Skeletal muscle cell (primary cell): ENCODE measurements at regions not wholly inside any gene's neighbourhood (a gene's known extent, or its start where the extent isn't known, plus 50 kb on each side); places are given as distances from the start of the nearest gene placed in this dataset.

Experiments
- DNase-seq: peaks from one replicate; pipeline ENCODE4 v3.0.0-alpha.2; 2010; ENCODE audit warnings: low read depth
- H3K4me3 ChIP-seq: 2 replicates; pipeline ENCODE4 v1.5.1; 2011; ENCODE audit warnings: low read depth, mild to moderate bottlenecking, control low read depth, low read length, moderate library complexity

DNA sequence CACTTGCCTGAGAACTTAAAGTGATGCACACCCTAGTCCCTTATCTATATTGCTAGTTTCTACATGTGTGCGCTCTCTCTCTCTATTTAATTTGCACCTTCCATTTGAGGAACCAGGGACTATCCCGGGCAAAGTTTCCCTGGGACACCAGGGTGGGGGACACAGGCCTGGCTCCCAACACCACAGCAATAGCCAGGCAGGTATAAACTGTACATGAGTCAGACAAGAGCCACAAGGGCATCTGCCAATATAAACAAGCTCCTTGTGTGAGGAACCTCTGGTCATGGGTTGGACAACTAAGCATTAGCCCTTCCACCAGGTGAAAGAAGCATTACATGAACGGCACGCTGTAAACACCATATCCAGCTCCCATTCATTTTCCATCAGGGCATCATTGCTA lies 455.5 kb downstream of the STIM2 start:
- no peak for DNase-seq
- no peak overlapping the region for H3K4me3 ChIP-seq

- H3K4me3 ChIP-seq: no peak overlapping the region
- peak; percentile 9 for DNase-seq
Observed at GRCh38 chr4:27318740-27319139, 458.1 kb downstream of the STIM2 start.

- H3K4me3 ChIP-seq: no peak overlapping the region
- DNase-seq: no peak
Observed at GRCh38 chr4:27326991-27327390, 466.4 kb downstream of the STIM2 start.

DNA sequence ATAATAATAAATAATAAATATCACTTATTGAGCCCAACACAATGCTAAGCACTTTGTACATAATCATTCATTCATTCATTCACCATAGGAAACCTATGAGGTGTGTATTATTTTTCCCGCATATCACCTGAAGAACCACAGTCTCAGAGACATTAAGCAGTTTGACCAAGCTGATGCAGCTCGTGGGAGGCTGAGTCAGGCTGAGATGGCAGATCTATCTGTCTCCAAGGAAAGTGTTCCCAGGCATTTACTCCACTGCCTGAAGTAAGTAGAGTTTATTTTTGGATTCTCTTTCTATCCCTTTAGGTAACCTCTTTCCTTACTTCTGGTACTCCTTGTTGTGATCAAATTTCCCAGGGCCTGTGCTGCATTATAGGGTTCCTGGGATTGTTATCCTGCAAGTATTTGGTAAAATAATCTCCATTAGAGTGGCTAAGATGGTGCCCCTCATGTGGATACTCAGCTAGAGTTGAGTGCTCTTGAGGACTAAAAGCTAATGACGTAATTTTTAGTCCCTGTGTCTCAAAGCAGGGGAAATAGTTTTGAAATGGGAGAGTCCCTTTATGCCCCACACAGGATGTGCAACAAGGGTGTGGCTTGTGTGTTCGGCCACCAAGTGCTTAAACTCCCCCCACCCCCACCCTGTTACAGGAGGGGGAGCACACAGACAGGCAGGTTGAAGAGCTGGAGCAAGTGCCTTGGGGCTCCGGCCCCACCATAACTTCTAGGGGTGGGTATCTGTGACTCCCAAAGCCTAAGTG lies 467.0 kb downstream of the STIM2 start:
- peak; percentile 3 for DNase-seq
- no peak overlapping the region for H3K4me3 ChIP-seq

- H3K4me3 ChIP-seq: no peak overlapping the region
- DNase-seq: no peak
Observed at GRCh38 chr4:27338530-27338929, 477.9 kb downstream of the STIM2 start.

GRCh38 chr4:27343411-27343810 lies 482.8 kb downstream of the STIM2 start:
- no peak overlapping the region for H3K4me3 ChIP-seq
- DNase-seq: no peak

GRCh38 chr4:27350161-27350560 lies 489.5 kb downstream of the STIM2 start:
- no peak for DNase-seq
- H3K4me3 ChIP-seq: no peak overlapping the region

- DNase-seq: no peak
- no peak overlapping the region for H3K4me3 ChIP-seq
Observed at GRCh38 chr4:27357283-27357682, 496.6 kb downstream of the STIM2 start.

- DNase-seq: no peak
Observed at GRCh38 chr4:27358269-27358668, 497.6 kb downstream of the STIM2 start.

GRCh38 chr4:27360131-27360530 lies 499.5 kb downstream of the STIM2 start:
- no peak for DNase-seq
- no peak overlapping the region for H3K4me3 ChIP-seq

More at GRCh38 chr4:27358269-27358668, 497.6 kb downstream of the STIM2 start:
- H3K4me3 ChIP-seq: no peak overlapping the region

GRCh38 chr4:27360790-27361267 lies 500.2 kb downstream of the STIM2 start:
- DNase-seq: peak; percentile 71
- H3K4me3 ChIP-seq: no peak overlapping the region

GRCh38 chr4:27364509-27364908 lies 503.9 kb downstream of the STIM2 start:
- DNase-seq: no peak

DNA sequence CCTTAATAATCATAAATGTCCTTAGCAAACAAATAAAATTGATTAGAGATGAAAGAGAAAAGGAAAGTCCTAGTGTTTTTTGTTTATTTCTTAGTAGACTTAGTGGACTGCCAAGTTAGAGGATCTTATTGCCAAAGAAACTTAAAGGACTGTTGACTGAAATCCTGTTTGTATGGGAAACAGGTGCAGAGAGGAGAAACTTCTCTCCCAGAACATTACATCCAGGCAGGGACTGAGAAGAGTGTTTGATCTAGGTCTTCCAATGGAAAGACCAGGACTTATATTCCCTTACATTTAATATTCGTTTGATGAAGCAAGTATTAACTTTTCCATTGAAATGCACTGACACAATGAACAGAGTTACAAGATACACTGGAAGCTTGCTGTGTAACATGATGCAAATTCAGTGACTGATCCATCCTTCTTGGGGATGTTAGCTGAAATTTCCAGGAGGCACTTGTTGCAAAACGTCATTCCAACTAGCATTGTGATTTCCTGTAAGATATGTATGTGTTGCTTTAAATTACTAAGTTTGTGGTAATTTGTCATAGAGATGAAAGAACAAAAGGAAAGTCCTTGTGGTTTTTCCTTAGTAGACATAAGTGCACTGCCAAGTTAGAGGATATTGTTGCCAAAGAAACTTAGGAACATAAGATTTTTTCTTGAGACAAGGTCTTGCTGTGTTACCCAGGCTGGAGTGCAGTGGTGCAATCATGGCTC lies 505.6 kb downstream of the STIM2 start:
- DNase-seq: peak; percentile 78
- no peak overlapping the region for H3K4me3 ChIP-seq

More at GRCh38 chr4:27364509-27364908, 503.9 kb downstream of the STIM2 start:
- no peak overlapping the region for H3K4me3 ChIP-seq

DNA sequence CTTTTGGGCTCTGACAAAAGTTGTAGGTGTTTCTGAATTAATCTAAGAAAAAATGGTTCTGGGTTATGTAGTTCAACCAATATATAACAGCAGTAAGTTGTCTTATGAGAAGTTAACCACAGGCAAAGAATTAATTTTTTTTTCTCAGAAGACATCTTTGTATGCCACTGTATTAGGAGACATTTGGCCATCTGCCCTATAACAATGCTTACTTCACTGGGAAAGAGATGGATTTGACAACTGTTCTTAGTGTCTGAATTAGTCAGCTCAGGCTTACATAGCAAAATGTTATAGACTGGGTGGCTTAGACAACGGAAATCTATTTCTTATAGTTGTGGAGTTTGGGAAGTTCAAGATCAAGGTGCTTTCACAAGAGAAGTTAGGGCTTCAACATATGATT lies 508.1 kb downstream of the STIM2 start:
- no peak overlapping the region for H3K4me3 ChIP-seq
- peak; percentile 9 for DNase-seq

GRCh38 chr4:27381815-27382214 lies 521.2 kb downstream of the STIM2 start:
- DNase-seq: no peak
- H3K4me3 ChIP-seq: no peak overlapping the region

DNA sequence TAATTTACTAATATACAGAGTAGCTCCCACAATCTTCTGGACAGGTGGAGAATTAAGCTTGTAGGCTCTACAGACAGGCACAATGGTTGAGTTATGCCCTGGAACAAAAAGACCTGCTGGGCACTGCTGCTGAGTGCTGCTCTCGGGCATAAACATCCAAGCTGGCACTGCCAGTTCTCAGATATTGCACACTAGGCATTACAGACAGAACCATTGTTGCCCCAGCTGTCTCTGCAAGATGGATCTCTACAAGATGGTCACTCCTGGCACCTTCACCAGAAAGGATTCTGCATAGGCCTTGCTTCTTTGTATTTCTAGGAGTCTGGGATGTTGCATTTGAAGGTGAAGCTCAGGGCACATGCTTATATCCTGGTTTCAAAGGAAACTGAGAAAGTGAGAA lies 527.1 kb downstream of the STIM2 start:
- no peak overlapping the region for H3K4me3 ChIP-seq
- no peak for DNase-seq

DNA sequence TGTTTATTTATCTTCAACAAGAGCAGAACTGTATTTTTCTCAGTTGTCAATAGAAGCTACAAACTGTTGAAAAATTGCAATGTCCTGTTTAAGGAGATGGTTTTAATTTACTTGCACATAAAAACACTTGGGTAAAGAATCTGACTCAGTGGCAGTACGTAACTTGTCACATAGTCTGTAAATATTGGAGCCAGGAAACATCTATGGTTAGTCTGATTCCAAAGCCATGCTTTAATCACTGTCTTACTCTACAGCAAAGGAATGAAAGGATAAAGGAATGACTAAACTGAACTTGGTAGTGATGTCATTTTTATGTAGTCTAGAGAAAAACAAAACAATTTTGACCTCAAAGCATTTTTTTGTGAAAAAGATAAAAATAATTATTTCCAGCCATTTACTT lies 537.2 kb downstream of the STIM2 start:
- peak; percentile 79 for DNase-seq
- no peak overlapping the region for H3K4me3 ChIP-seq

DNA sequence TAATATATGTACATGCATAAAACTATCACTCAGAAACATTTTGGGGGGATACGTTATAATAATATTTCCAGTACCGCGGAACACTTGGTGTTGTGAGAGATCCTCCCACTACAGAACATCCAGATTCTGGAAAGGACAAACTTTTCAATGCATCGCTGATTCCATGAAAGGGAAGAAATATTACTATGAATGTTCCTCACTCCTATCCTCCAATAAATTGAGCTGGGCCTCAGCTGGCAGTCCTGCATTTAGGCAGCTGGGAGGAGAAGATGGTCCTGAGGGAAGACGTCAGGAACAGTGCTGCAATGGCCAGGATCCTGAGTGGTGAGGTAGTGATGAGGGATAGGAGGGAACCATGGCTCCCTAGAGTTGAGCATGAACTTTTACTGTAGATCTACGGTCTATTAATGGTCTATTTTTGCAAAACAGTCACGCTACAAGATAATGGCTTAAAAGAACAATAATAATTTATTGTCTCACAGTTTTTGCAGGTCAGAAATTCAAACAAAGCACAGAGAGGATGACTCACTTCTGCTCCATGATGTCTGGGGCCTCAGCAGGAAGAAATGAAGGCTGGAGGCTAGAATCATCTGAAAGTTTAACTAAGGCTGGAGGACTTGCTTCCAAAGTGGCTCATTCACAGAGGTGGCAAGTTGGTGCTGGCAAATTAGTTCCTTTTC lies 538.1 kb downstream of the STIM2 start:
- no peak overlapping the region for H3K4me3 ChIP-seq
- DNase-seq: no peak

DNA sequence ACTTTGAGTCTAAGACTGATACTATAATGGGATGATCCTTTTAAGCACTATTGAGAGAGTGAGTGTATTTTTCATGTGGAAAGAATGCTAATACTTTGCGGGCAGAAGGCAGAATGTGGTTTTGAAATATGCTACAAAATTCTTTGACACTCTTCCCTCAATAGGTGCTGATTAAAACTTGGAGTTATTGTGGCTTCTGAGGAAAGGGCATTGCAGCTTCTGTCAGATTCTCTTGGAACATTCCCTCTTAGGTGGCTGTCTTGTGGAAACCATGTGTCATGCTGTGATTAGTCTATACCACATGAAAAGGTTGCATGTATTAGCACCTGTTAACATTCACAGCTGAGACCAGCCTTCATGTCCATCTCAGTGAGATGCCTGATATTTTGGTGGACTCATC lies 547.0 kb downstream of the STIM2 start:
- H3K4me3 ChIP-seq: no peak overlapping the region
- DNase-seq: no peak

- no peak overlapping the region for H3K4me3 ChIP-seq
- no peak for DNase-seq
Observed at GRCh38 chr4:27412613-27413012, 552.0 kb downstream of the STIM2 start.
